Fibroblast of lung (primary cell): ENCODE measurements at regions not wholly inside any gene's neighbourhood (a gene's known extent, or its start where the extent isn't known, plus 50 kb on each side); places are given as distances from the start of the nearest gene placed in this dataset.

Experiments
- DNase-seq, 2 donors: peaks; one replicate each; pipeline versions ENCODE4 v3.0.0 to v3.0.0-alpha.2; 2010; ENCODE audit warnings: low read depth in 2 of 2
- H2AFZ ChIP-seq: 2 replicates; pipeline ENCODE4 v1.5.1; 2012; ENCODE audit warnings: low read length, control low read depth, inconsistent platforms
- H3K27ac ChIP-seq: 2 replicates; pipeline ENCODE4 v1.5.1; 2011; ENCODE audit warnings: low read length, control low read depth; ENCODE audit not compliant: insufficient read depth
- H3K27me3 ChIP-seq: 2 replicates; pipeline ENCODE4 v1.5.1; 2011; ENCODE audit warnings: mild to moderate bottlenecking, low read length; ENCODE audit not compliant: control insufficient read depth, insufficient read depth
- H3K36me3 ChIP-seq: 2 replicates; pipeline ENCODE4 v1.5.1; 2011; ENCODE audit warnings: low read length; ENCODE audit not compliant: control insufficient read depth, insufficient read depth
- H3K4me1 ChIP-seq: 2 replicates; pipeline ENCODE4 v1.5.1; 2011; ENCODE audit warnings: low read length; ENCODE audit not compliant: control insufficient read depth, insufficient read depth; ENCODE audit errors: extremely low read depth
- H3K4me2 ChIP-seq: 2 replicates; pipeline ENCODE4 v1.5.1; 2011; ENCODE audit warnings: low read length, control low read depth; ENCODE audit not compliant: insufficient read depth; ENCODE audit errors: extremely low read depth
- H3K4me3 ChIP-seq, 4 experiments: fragments of 200-600 bp in 1 of 4; sonication (generic) in 1 of 4; replicated peaks in 1 of 4; 2 replicates each; pipeline ENCODE4 v1.5.1; 2011 to 2016; ENCODE audit warnings: low read length in 4 of 4, low read depth in 3 of 4, mild to moderate bottlenecking in 3 of 4, control low read depth in 2 of 4, inconsistent platforms in 1 of 4, mixed read lengths in 1 of 4; ENCODE audit not compliant: insufficient read depth in 1 of 4; ENCODE audit errors: control extremely low read depth in 1 of 4
- H3K79me2 ChIP-seq: 2 replicates; pipeline ENCODE4 v1.5.1; 2012; ENCODE audit warnings: mild to moderate bottlenecking, low read length, inconsistent platforms; ENCODE audit not compliant: control insufficient read depth, insufficient read depth
- H3K9ac ChIP-seq: 2 replicates; pipeline ENCODE4 v1.5.1; 2011; ENCODE audit warnings: mild to moderate bottlenecking, low read length, control low read depth; ENCODE audit not compliant: insufficient read depth
- H3K9me3 ChIP-seq: 2 replicates; pipeline ENCODE4 v1.5.1; 2012; ENCODE audit warnings: low read depth, low read length; ENCODE audit not compliant: control insufficient read depth, insufficient read depth
- H4K20me1 ChIP-seq: 2 replicates; pipeline ENCODE4 v1.5.1; 2011; ENCODE audit warnings: low read length; ENCODE audit not compliant: control insufficient read depth, insufficient read depth; ENCODE audit errors: extremely low read depth
- EZH2 ChIP-seq: IDR thresholded peaks from 2 replicates; pipeline ENCODE4 v1.5.1; 2012; ENCODE audit warnings: low read length, control low read depth, mild to moderate bottlenecking; ENCODE audit errors: missing control alignments
- TF ChIP-seq, protein P1 (sequence below), 2 donors: IDR thresholded peaks in 1 of 2; conservative IDR thresholded peaks in 1 of 2; 1 replicate in 1 of 2; 2 replicates in 1 of 2; pipeline ENCODE4 v1.5.1; 2011 to 2012; ENCODE audit warnings: low read length in 2 of 2, control low read depth in 1 of 2, inconsistent platforms in 1 of 2, low read depth in 1 of 2, mild to moderate bottlenecking in 1 of 2

DNA sequence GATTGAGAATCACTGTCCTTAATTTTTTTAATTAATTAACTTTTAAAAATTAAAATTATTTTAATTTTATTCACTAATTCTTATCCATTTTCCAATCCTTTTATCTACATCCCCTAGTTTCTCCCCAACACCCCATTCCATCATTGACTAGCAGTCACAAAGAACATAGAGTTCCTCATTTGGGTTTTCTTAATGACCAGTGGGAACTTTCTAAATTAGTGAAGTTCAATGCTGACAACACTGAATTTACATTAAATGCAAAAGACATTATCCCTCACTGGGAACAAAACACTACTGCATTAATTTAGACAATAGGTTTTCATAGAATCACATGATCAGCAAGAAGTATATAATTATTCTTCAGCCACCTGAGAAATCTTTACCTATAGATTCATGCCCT is 80.6 kb upstream of the GLS start:
- TF ChIP-seq EZH2: no peak
- TF ChIP-seq, protein P1, sequence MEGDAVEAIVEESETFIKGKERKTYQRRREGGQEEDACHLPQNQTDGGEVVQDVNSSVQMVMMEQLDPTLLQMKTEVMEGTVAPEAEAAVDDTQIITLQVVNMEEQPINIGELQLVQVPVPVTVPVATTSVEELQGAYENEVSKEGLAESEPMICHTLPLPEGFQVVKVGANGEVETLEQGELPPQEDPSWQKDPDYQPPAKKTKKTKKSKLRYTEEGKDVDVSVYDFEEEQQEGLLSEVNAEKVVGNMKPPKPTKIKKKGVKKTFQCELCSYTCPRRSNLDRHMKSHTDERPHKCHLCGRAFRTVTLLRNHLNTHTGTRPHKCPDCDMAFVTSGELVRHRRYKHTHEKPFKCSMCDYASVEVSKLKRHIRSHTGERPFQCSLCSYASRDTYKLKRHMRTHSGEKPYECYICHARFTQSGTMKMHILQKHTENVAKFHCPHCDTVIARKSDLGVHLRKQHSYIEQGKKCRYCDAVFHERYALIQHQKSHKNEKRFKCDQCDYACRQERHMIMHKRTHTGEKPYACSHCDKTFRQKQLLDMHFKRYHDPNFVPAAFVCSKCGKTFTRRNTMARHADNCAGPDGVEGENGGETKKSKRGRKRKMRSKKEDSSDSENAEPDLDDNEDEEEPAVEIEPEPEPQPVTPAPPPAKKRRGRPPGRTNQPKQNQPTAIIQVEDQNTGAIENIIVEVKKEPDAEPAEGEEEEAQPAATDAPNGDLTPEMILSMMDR (conservative IDR thresholded peaks at IDR 0.05 in 1 of 2, IDR thresholded peaks at IDR 0.05 in 1 of 2; ENCODE audit: low read depth in 1 of 2, low read length in 2 of 2): no peak
- Histone ChIP-seq H4K20me1 (no peaks in the 10 kb centered on the region), H3K9ac (no peak overlapping the region), H3K4me3 (no peak overlapping the region), H3K4me2 (no peak overlapping the region), H3K9me3 (no peaks in the 10 kb centered on the region), H3K27ac (no peak overlapping the region), H3K4me1 (no peaks in the 10 kb centered on the region), H3K36me3 (no peaks in the 10 kb centered on the region), H3K27me3 (no peaks in the 10 kb centered on the region), H3K79me2 (no peaks in the 10 kb centered on the region), H2AFZ (no peak overlapping the region)
- DNase-seq: no peak

DNA sequence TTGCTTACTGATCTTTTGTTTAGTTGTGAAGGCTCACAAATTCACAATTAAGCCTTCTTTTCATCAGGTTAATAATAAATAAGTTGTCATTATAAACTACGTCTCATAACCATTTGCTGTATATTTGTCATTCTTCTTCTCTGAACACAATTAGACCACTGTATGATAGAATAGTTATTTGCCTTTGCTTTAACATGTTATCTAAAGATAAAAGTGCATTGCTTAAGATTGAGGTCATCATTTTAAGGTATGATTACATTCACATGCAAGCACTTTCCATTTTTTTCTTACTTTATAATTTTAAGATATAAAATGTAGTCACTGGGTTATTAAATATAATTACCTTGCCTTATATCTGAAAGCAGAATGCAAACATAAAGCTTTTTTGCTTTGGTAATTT is 80.1 kb upstream of the GLS start:
- DNase-seq: peak in 1 of 2 donors; percentile 45
- Histone ChIP-seq H3K27me3 (no peaks in the 10 kb centered on the region), H3K9me3 (no peaks in the 10 kb centered on the region), H2AFZ (no peak overlapping the region), H4K20me1 (no peaks in the 10 kb centered on the region), H3K27ac (no peak overlapping the region), H3K9ac (no peak overlapping the region), H3K4me1 (no peaks in the 10 kb centered on the region), H3K36me3 (no peaks in the 10 kb centered on the region), H3K4me2 (no peak overlapping the region), H3K79me2 (no peaks in the 10 kb centered on the region), H3K4me3 (no peak overlapping the region)
- TF ChIP-seq, protein P1 (conservative IDR thresholded peaks at IDR 0.05 in 1 of 2, IDR thresholded peaks at IDR 0.05 in 1 of 2; ENCODE audit: low read depth in 1 of 2, low read length in 2 of 2): no peak
- no peak for TF ChIP-seq EZH2

DNA sequence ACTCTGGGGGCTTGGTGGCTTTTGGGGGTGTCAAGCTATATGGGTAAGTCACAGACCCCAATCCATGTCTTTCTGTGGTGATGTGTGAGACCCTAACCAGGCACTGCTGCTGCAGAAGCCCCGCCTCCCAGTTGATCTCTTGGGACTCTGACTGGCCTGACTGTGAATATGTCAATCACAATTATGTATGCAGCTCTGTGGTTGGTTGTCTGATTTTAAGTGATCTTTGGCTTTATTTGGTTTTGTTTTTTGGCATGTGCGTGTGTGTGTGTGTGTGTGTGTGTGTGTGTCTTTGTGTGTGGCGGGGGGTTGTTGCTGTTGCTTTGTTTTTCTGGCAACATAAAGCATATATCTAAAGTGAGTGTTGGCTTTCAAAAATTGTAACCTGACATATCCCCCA is 78.5 kb upstream of the GLS start:
- no peak overlapping the region for H3K4me3 ChIP-seq
- TF ChIP-seq, protein P1 (conservative IDR thresholded peaks at IDR 0.05 in 1 of 2, IDR thresholded peaks at IDR 0.05 in 1 of 2; ENCODE audit: low read depth in 1 of 2, low read length in 2 of 2): no peak
- no peak for TF ChIP-seq EZH2
- no peak overlapping the region for H3K9ac ChIP-seq
- no peak overlapping the region for H3K27ac ChIP-seq
- H3K9me3 ChIP-seq: no peaks in the 10 kb centered on the region
- no peak for DNase-seq
- no peaks in the 10 kb centered on the region for H3K36me3 ChIP-seq
- H3K4me2 ChIP-seq: no peak overlapping the region
- no peaks in the 10 kb centered on the region for H4K20me1 ChIP-seq
- H2AFZ ChIP-seq: no peak overlapping the region
- H3K79me2 ChIP-seq: no peaks in the 10 kb centered on the region
- H3K27me3 ChIP-seq: no peaks in the 10 kb centered on the region
- H3K4me1 ChIP-seq: no peaks in the 10 kb centered on the region
